Spinal cord (tissue), 9 donors: ENCODE measurements at regions not wholly inside any gene's neighbourhood (a gene's known extent, or its start where the extent isn't known, plus 50 kb on each side); places are given as distances from the start of the nearest gene placed in this dataset.
"Not testable (repeated sequence)": the region's sequence is repeated elsewhere in the genome, so short reads cannot be mapped to it uniquely, and the experiment has no call there.

Source experiments
- DNase-seq, 6 donors: peaks; one replicate each; pipeline versions ENCODE4 v3.0.0 to v3.0.0-alpha.2; 2013 to 2015; ENCODE audit warnings: low spot score in 6 of 6, low read depth in 4 of 6
- H3K27ac ChIP-seq: one replicate; pipeline ENCODE4 v1.5.1; 2013; ENCODE audit warnings: low read depth, low read length, control low read depth
- H3K27me3 ChIP-seq: one replicate; pipeline ENCODE4 v1.6.1; 2013; ENCODE audit warnings: low read length; ENCODE audit not compliant: control insufficient read depth, insufficient read depth
- H3K36me3 ChIP-seq: one replicate; pipeline ENCODE4 v1.6.1; 2013; ENCODE audit warnings: low read length; ENCODE audit not compliant: control insufficient read depth, insufficient read depth
- H3K4me1 ChIP-seq: one replicate; pipeline ENCODE4 v1.6.1; 2013; ENCODE audit warnings: low read length; ENCODE audit not compliant: control insufficient read depth, insufficient read depth
- H3K4me3 ChIP-seq: one replicate; pipeline ENCODE4 v1.5.1; 2013; ENCODE audit warnings: low read depth, low read length, control low read depth
- H3K9me3 ChIP-seq: one replicate; pipeline ENCODE4 v1.6.1; 2013; ENCODE audit warnings: low read length; ENCODE audit not compliant: control insufficient read depth, insufficient read depth
- WGBS: methylation state at CpG from one replicate; pipeline ENCODE4 v1.1.5; 2013; ENCODE audit warnings: missing lambda C conversion rate; ENCODE audit not compliant: insufficient coverage; 5-methylcytosine and 5-hydroxymethylcytosine counted together
- donor health status: healthy.

GRCh38 chr6:137638926-137639706 is 144.9 kb upstream of the OLIG3 start:
- Histone ChIP-seq H3K27ac (no peak overlapping the region), H3K4me1 (no peaks in the 10 kb centered on the region), H3K4me3 (no peak overlapping the region), H3K9me3 (no peaks in the 10 kb centered on the region), H3K27me3 (no peaks in the 10 kb centered on the region), H3K36me3 (no peaks in the 10 kb centered on the region)
- no peak for DNase-seq
- 88% methylated on average over 1 of the region's 3 CpGs for WGBS

- peak in 2 of 6 donors; percentile 34 to 75 for DNase-seq
- H3K4me3 ChIP-seq: no peak overlapping the region
Measured at GRCh38 chr6:137640086-137640485, 145.9 kb upstream of the OLIG3 start.

GRCh38 chr6:137641474-137642077 is 147.4 kb upstream of the OLIG3 start:
- Histone ChIP-seq H3K4me1 (no peaks in the 10 kb centered on the region), H3K9me3 (no peaks in the 10 kb centered on the region), H3K36me3 (no peaks in the 10 kb centered on the region), H3K27ac (no peak overlapping the region), H3K4me3 (no peak overlapping the region), H3K27me3 (no peaks in the 10 kb centered on the region)
- peak; percentile 62 to 97 (median 77) for DNase-seq
- 20% methylated on average over 2 of the region's 6 CpGs for WGBS

More at GRCh38 chr6:137640086-137640485, 145.9 kb upstream of the OLIG3 start:
- H3K27ac ChIP-seq: no peak overlapping the region
- no peaks in the 10 kb centered on the region for H3K36me3 ChIP-seq
- WGBS: 53% methylated on average over 7 of the region's 7 CpGs
- H3K27me3 ChIP-seq: no peaks in the 10 kb centered on the region
- H3K4me1 ChIP-seq: no peaks in the 10 kb centered on the region
- H3K9me3 ChIP-seq: no peaks in the 10 kb centered on the region

GRCh38 chr6:137643210-137643609 is 149.0 kb upstream of the OLIG3 start:
- H3K36me3 ChIP-seq, H3K4me1 ChIP-seq, DNase-seq, H3K9me3 ChIP-seq, H3K4me3 ChIP-seq, H3K27me3 ChIP-seq, H3K27ac ChIP-seq: not testable (repeated sequence)
- no CpG with 5 or more reads among the region's 4 CpGs for WGBS

GRCh38 chr6:137643644-137644043 is 149.4 kb upstream of the OLIG3 start:
- H3K4me3 ChIP-seq: not testable (repeated sequence)

GRCh38 chr6:137645850-137646249 is 151.7 kb upstream of the OLIG3 start:
- H3K4me1 ChIP-seq: no peaks in the 10 kb centered on the region
- H3K9me3 ChIP-seq: no peaks in the 10 kb centered on the region
- no peak overlapping the region for H3K4me3 ChIP-seq
- H3K27me3 ChIP-seq: no peaks in the 10 kb centered on the region
- DNase-seq: no peak
- H3K27ac ChIP-seq: no peak overlapping the region
- H3K36me3 ChIP-seq: no peaks in the 10 kb centered on the region
- 93% methylated on average over 13 of the region's 13 CpGs for WGBS

More at GRCh38 chr6:137643644-137644043, 149.4 kb upstream of the OLIG3 start:
- not testable (repeated sequence) for H3K36me3 ChIP-seq, H3K4me1 ChIP-seq, H3K9me3 ChIP-seq, H3K27ac ChIP-seq, H3K27me3 ChIP-seq, DNase-seq
- WGBS: 0% methylated on average over 1 of the region's 2 CpGs

GRCh38 chr6:137646484-137646883 is 152.3 kb upstream of the OLIG3 start:
- WGBS: no CpG with 5 or more reads among the region's 1 CpG
- no peaks in the 10 kb centered on the region for H3K27me3 ChIP-seq
- H3K27ac ChIP-seq: no peak overlapping the region
- H3K4me1 ChIP-seq: no peaks in the 10 kb centered on the region
- H3K9me3 ChIP-seq: no peaks in the 10 kb centered on the region
- DNase-seq: no peak
- no peak overlapping the region for H3K4me3 ChIP-seq
- H3K36me3 ChIP-seq: no peaks in the 10 kb centered on the region

GRCh38 chr6:137647762-137648447 is 153.7 kb upstream of the OLIG3 start:
- Histone ChIP-seq H3K27ac (no peak overlapping the region), H3K9me3 (no peaks in the 10 kb centered on the region), H3K27me3 (no peaks in the 10 kb centered on the region), H3K36me3 (no peaks in the 10 kb centered on the region), H3K4me3 (no peak overlapping the region), H3K4me1 (no peaks in the 10 kb centered on the region)
- no peak for DNase-seq
- 100% methylated on average over 1 of the region's 5 CpGs for WGBS

GRCh38 chr6:137650720-137651119 is 156.5 kb upstream of the OLIG3 start:
- H3K9me3 ChIP-seq: peaks cover 5% of the 10 kb centered on the region
- DNase-seq: no peak
- H3K36me3 ChIP-seq: no peaks in the 10 kb centered on the region

More at GRCh38 chr6:137650720-137651119, 156.5 kb upstream of the OLIG3 start:
- H3K27ac ChIP-seq: no peak overlapping the region
- H3K4me3 ChIP-seq: no peak overlapping the region
- no peaks in the 10 kb centered on the region for H3K4me1 ChIP-seq
- no peaks in the 10 kb centered on the region for H3K27me3 ChIP-seq
